Activated T-helper 9 cell treated with anti-CD3 and anti-CD28 coated beads, Interleukin-2, amount 50 U/mL, for 16 hours (primary cell): ENCODE measurements at regions not wholly inside any gene's neighbourhood (a gene's known extent, or its start where the extent isn't known, plus 50 kb on each side); places are given as distances from the start of the nearest gene placed in this dataset.

Source experiments
- DNase-seq: peaks from one replicate; pipeline ENCODE4 v3.0.0-alpha.2; 2020; ENCODE audit warnings: low read depth

DNA sequence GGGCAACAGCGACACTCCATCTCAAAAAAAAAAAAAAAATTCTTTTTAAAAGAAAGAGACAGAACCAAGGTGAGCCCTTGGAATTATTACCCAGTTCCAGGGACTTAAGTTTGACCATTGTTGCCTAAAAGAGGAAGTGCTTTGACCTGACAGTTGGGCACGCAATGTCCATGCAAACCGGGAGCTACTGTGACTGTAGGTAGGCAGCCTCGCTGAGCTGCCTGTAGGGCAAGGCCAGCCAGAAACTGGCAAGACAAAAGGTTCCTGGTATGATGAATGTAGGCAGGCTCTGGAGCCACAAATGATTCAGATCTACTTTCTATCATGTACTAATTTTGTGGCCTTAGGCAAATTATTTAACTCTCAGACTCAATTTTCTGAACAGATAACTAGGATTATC lies 334.8 kb upstream of the ZNF462 start:
- no peak for DNase-seq

- DNase-seq, result no peak
Measured at GRCh38 chr9:106529616-106530015, 333.4 kb upstream of the ZNF462 start.

- DNase-seq, result no peak
Measured at GRCh38 chr9:106531491-106531890, 331.5 kb upstream of the ZNF462 start.

DNA sequence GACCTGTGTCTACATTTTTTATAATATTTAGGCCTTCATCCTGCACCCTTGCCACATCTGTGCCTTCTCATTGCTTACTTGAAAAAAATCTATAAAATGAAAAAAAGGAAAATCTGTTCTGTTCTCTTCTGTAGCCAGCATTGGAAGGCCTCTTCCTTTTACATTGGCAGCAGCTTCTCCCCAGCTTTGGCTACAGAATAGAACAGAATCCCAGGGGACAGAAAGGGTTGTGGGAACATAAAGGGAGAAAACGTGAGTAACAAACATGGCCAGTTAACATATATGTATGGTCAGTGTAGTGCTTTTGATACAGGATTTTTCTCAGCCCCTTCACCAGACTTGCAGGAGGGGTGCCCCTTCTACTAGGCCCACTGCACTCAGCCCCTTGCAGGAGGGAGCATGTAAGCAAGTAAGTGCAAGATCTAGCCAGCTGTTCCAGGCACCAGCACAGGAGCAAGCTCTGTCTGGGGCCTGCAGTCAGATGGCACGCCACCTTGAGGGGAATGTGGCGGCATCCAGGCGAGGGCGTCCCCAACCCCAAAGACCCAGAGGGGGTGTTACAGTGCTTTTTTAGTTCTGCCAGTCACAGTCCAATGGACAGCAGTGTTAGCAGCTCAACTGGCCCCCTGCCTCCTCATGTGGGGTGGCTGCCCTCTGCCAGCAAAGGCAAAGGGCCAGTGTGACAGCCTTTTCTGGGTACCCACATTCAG lies 330.5 kb upstream of the ZNF462 start:
- no peak for DNase-seq

- DNase-seq, result no peak
Measured at GRCh38 chr9:106534800-106535199, 328.2 kb upstream of the ZNF462 start.

DNA sequence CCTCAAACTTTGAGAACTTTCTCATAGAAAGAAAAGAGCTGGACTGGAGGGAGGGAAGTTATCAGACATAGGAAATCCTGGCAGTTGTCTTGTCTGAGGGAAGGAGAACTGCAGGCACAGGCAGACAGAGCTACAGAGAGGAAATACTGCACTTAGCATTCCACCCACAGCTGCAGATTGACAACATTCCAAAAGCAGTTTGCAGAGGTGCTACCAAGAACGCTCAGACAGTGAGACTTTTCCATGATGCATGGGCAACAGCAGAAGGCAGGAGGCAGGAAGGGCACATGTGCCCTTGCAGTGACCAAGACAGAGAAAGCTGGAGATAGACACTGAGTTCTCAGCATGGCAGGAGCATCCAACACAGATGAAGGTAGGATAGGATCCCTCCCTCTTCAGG lies 327.5 kb upstream of the ZNF462 start:
- DNase-seq, result no peak

GRCh38 chr9:106557996-106558667 lies 304.8 kb upstream of the ZNF462 start:
- DNase-seq, result no peak

DNA sequence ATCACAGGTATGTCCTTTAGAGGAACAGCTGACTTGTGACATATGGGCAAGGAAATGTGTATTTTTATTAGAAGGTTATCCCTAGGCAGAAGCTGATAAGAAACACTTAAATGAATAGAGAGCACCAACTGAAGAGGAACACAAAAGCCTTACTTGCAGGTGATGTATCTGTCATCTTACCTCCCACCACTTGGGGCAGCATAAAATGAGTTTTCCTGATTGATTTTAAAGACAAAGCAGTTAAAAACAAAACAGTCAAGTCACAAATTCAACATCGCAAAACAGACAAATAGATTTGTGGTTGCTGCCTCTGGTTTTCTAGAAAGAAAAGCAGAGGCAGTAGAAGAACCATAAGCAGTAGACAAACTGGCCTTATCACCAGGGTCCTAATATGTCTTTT lies 302.4 kb upstream of the ZNF462 start:
- DNase-seq, result no peak

GRCh38 chr9:106575823-106576222 lies 287.1 kb upstream of the ZNF462 start:
- no peak for DNase-seq

- no peak for DNase-seq
Measured at GRCh38 chr9:106576232-106576760, 286.7 kb upstream of the ZNF462 start.

DNA sequence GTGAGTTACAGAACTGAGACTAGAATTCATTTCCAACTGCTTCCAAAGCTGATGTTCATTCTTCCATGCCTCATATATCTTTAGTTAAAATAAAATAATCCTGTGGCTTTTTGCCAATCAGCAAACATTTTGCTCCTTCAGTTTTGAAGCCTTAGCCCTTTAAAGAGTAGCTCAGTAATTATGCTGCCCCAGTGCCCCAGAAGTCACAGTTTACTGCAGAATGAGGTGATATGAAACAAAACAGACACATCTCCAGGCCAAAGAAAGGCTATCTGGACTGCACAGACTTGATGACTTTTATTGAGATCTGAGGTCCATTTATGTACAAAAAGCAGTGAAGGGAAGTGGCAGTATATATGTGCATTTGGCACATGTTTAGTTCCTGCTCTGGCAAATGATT lies 285.8 kb upstream of the ZNF462 start:
- no peak for DNase-seq

DNA sequence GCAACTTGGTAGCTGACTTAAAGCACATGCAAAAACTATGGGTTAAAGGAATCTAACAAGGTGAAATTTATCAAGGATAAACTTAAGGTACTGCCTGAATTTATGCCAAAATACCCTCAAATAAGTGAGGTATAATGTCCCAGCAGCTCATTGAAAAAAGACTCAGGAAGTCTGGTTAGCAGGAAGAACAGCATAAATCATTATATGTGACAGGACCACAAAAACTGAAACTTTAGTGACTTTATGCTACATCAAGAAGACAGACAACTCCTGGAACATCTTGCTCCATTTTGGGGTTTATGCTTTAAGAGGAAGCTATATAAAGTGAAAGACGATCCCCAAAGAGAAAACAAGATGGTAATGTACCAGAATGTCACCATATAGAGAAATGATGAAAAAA lies 282.4 kb upstream of the ZNF462 start:
- no peak for DNase-seq

DNA sequence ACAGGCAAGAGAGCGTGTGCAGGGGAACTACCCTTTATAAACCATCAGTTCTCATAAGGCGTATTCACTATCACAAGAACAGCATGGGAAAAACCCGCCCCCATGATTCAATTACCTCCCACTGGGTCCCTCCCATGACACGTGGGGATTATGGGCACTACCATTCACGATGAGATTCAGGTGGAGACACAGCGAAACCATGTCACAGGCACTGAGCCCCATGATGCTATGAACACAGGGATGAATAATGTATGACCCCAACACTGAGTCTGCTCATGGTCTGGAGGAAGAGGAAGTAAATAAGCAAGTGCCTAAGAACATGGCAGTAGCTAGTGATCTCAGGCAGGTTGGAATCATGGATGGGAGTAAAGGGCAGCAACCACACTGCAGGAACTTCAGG lies 281.0 kb upstream of the ZNF462 start:
- DNase-seq, result no peak

GRCh38 chr9:106583751-106584150 lies 279.2 kb upstream of the ZNF462 start:
- no peak for DNase-seq

GRCh38 chr9:106587042-106587441 lies 275.9 kb upstream of the ZNF462 start:
- no peak for DNase-seq

DNA sequence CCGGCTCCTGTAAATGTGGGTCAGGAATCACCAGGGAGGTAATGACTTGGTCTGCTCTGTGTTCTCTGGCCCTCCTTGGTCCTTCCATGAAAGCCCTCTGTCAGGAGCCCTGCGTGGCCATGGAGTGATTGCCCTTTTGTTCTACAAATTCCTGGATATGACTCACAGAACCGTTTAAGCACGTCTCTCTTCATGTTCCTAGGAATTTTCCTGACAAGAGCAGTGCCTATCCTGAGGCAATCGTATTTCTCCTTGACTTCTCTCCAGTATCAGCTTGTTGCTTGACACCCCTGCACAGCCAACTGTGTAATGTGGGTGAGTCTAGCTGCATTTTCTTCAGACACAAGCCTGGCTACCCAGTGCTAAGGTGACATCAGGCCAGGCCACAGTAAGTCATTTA lies 274.3 kb upstream of the ZNF462 start:
- no peak for DNase-seq

DNA sequence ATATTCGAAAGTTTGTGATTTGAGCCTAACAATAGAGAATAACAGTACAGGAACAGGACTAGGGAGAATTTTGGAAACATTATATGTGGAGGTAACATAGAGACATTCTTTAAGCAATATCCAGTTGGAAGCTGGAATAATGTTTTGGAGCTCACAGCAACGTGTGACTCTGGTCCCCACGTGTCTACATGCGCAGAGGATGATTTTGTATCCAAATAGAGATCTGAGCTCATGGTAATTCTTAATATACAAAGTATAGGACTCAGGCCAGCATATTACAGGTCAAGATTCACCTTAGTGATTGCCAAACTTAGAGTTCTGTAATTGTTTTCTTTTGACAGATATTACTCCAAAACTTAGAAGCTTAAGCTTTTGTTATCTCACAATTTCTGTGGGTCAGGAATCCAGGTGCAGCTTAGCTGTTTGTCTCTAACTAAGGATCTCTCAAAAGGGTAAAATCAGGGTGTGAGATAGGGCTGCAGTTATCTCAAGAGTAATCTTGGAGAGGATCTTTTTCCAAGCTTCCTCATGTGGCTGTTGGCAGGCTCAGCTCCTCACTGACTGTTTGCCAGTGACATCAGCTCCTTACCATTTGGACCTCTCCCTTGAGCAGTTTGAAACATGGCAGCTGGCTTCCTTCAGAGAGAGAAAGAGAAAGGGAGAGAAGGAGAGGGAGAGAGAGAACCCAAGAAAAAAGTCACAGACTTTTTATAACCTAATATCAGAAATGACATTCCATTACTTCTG lies 272.0 kb upstream of the ZNF462 start:
- DNase-seq, result no peak

DNA sequence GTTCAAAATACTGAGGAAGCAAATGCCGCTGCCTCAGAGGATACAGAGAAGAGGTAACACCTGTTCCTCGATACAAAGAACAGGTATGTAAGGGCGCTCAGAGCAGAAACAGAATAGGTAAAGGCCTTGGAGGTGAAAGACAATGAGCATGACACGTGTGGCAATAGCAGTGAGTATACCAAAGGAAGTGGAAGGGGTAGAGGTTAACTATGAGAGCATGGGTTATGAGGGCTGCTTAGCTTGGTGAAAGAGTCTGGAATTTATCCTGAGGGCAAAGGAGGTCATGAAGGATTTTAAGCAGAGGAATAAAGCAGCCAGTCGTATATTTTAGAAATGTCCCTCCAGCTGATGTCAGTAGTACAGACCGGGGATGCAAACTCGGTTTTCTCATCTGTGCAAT lies 269.8 kb upstream of the ZNF462 start:
- no peak for DNase-seq

GRCh38 chr9:106596984-106597383 lies 266.0 kb upstream of the ZNF462 start:
- no peak for DNase-seq

DNA sequence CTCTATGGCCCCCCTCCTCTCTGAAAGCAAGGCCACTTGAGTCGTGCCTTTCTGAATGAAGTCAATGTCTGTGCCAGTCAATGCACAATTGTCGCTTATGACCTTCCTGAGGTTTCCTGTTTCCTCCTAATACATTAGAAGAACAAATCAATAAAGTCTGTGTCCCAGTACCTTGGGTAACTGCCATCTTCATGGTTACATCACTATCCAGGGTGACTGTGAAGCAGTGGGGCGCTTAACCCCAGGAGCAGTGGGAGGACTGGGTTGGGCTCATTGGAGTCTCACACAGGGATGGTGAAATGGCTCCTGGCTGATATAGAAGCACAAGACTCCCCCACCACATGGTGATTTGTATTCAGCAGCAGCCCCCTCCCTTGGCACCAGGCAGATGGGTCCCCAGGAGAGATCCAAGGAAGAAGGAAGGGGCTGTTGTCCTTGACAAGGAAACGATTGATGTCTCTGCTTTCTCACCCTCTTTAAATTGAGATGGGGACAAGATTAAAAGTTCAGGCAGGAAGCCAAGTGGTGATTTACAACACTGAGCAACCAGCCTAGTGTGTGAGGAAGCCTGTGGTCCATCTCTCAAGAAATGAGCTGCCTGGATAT lies 261.9 kb upstream of the ZNF462 start:
- no peak for DNase-seq

GRCh38 chr9:106602344-106602743 lies 260.6 kb upstream of the ZNF462 start:
- DNase-seq, result no peak

GRCh38 chr9:106613250-106613737 lies 249.7 kb upstream of the ZNF462 start:
- DNase-seq, result no peak
